Upper lobe of left lung (tissue), 4 donors: ENCODE measurements at regions not wholly inside any gene's neighbourhood (a gene's known extent, or its start where the extent isn't known, plus 50 kb on each side); places are given as distances from the start of the nearest gene placed in this dataset.

Source experiments
- CTCF ChIP-seq, 6 experiments: fragments of 450-650 bp in 4 of 6; fragments of 200-600 bp in 2 of 6; sonication (generic) in 2 of 6; IDR thresholded peaks; one replicate each; pipeline ENCODE4 v1.5.1; 2016 to 2019; ENCODE audit warnings: antibody characterized with exemption in 6 of 6
- EP300 ChIP-seq, 4 donors: sonication (generic); formaldehyde crosslinking; IDR thresholded peaks; one replicate each; pipeline ENCODE4 v1.5.1; 2017; ENCODE audit warnings: antibody characterized with exemption in 4 of 4, control low read depth in 2 of 4
- POLR2A ChIP-seq, 4 donors: fragments of 450-650 bp; IDR thresholded peaks; one replicate each; pipeline ENCODE4 v1.5.1; 2016 to 2017; ENCODE audit warnings: antibody characterized with exemption in 4 of 4, mild to moderate bottlenecking in 2 of 4
- POLR2AphosphoS5 ChIP-seq, 2 donors: sonication (generic); formaldehyde crosslinking; IDR thresholded peaks; one replicate each; pipeline ENCODE4 v1.5.1; 2017; ENCODE audit warnings: antibody characterized with exemption in 2 of 2

- TF ChIP-seq POLR2A (IDR thresholded peaks at IDR 0.05) (no peak), CTCF (IDR thresholded peaks at IDR 0.05) (no peak), EP300 (IDR thresholded peaks at IDR 0.05) (no peak), POLR2AphosphoS5 (IDR thresholded peaks at IDR 0.05) (no peak)
Measured at GRCh38 chr20:60785785-60786184, 466.3 kb upstream of the CDH4 start.
